ENCODE measurements at regions not wholly inside any gene's neighbourhood (a gene's known extent, or its start where the extent isn't known, plus 50 kb on each side); places are given as distances from the start of the nearest gene placed in this dataset.

DNA sequence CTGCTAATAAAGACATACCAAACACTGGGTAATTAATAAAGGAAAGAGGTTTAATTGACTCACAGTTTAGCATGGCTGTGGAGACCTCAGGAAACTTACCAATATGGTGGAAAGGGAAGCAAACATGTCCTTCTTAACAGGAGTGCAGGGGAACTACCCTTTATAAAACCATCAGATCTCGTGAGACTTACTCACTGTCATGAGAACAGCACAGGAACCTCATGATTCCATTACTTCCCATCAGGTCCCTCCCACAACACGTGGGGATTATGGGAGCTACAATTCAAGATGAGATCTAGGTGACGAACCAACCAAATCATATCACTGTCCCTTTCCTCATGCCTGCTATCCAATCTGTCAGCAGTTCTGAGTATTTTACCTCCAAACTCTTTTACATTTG lies 586.7 kb downstream of the TDRD15 start:
- TF ChIP-seq CTCF (IDR thresholded peaks at IDR 0.05; ENCODE audit: low read depth, low read length, poor library complexity, severe bottlenecking): no peak
- TF ChIP-seq EZH2phosphoT487 (IDR thresholded peaks at IDR 0.05; ENCODE audit: borderline replicate concordance, low read length): no peak
